ENCODE measurements at regions not wholly inside any gene's neighbourhood (a gene's known extent, or its start where the extent isn't known, plus 50 kb on each side); places are given as distances from the start of the nearest gene placed in this dataset.

DNA sequence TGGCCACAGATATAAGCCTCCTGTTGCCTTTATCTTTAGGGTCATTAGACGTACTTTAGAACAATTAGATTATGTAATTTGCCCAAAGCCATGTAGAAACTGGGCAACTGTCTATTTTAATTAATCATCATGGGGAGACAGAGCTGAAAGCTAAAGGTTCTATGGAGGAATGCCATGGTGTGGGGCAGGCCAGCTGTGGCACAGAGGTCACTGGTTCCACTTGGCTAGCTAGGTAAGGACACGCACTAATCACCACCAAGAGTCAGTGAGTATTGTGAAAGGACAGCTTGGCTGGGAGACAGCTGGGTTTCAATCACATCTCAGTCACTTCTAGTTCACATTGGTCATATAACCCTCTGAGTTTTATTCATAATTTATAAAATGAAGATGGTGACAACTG lies 81.7 kb downstream of the HMHB1 start:
- Histone ChIP-seq H3K4me3 (replicated peaks in 1 of 3; ENCODE audit: insufficient read depth in 1 of 3, low read depth in 2 of 3, low read length in 3 of 3) (no peak overlapping the region), H3K79me2 (ENCODE audit: insufficient read depth, low read length) (no peaks in the 10 kb centered on the region), H3K27ac (ENCODE audit: extremely low read length, insufficient read depth, low read length) (no peak overlapping the region), H3K36me3 (replicated peaks in 1 of 2; ENCODE audit: control insufficient read depth in 1 of 2, insufficient read depth in 2 of 2, low read length in 2 of 2) (no peaks in the 10 kb centered on the region), H3K9me3 (ENCODE audit: low read length) (no peaks in the 10 kb centered on the region), H3K9ac (ENCODE audit: insufficient read depth, low read depth, low read length) (no peak overlapping the region), H2AFZ (ENCODE audit: low read length) (no peak overlapping the region), H3K27me3 (ENCODE audit: control insufficient read depth in 1 of 2, insufficient read depth in 2 of 2, low read length in 2 of 2) (peaks cover 0 to 3% of the 10 kb centered on the region in 2 experiments; a peak in 1 of 5 replicates), H4K20me1 (ENCODE audit: insufficient read depth, low read length) (no peaks in the 10 kb centered on the region), H3K4me1 (ENCODE audit: insufficient read depth, low read length) (no peaks in the 10 kb centered on the region), H3K4me2 (ENCODE audit: low read depth, low read length) (no peak overlapping the region)
- BruUV-seq (replicated peaks), result no TSS peak
- no peak for TF ChIP-seq ZNF674 (CRISPR knock-in tag; IDR thresholded peaks at IDR 0.05; ENCODE audit: low read depth)
- no peak for TF ChIP-seq MIER3 (CRISPR knock-in tag; IDR thresholded peaks at IDR 0.05; ENCODE audit: borderline replicate concordance)
- no peak for TF ChIP-seq KLF15 (CRISPR knock-in tag; IDR thresholded peaks at IDR 0.05; ENCODE audit: borderline replicate concordance)
- no peak for TF ChIP-seq SALL2 (CRISPR knock-in tag; IDR thresholded peaks at IDR 0.05)
- no peak for TF ChIP-seq RARG (CRISPR knock-in tag; IDR thresholded peaks at IDR 0.05; ENCODE audit: low read depth)
- no peak for TF ChIP-seq MED13 (CRISPR knock-in tag; IDR thresholded peaks at IDR 0.05)
- TF ChIP-seq ZNF382 (CRISPR knock-in tag; IDR thresholded peaks at IDR 0.05; ENCODE audit: borderline replicate concordance), result no peak
- TF ChIP-seq NBN (conservative IDR thresholded peaks at IDR 0.05), result no peak
- TF ChIP-seq NCOA5 (CRISPR knock-in tag; IDR thresholded peaks at IDR 0.05), result no peak
- TF ChIP-seq NONO (IDR thresholded peaks at IDR 0.05), result no peak
- TF ChIP-seq NONO (CRISPR knock-in tag; conservative IDR thresholded peaks at IDR 0.05), result no peak
- no peak for TF ChIP-seq KLF12 (CRISPR knock-in tag; IDR thresholded peaks at IDR 0.05; ENCODE audit: borderline replicate concordance)
- TF ChIP-seq, protein P1, sequence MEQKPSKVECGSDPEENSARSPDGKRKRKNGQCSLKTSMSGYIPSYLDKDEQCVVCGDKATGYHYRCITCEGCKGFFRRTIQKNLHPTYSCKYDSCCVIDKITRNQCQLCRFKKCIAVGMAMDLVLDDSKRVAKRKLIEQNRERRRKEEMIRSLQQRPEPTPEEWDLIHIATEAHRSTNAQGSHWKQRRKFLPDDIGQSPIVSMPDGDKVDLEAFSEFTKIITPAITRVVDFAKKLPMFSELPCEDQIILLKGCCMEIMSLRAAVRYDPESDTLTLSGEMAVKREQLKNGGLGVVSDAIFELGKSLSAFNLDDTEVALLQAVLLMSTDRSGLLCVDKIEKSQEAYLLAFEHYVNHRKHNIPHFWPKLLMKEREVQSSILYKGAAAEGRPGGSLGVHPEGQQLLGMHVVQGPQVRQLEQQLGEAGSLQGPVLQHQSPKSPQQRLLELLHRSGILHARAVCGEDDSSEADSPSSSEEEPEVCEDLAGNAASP (CRISPR knock-in tag; IDR thresholded peaks at IDR 0.05; ENCODE audit: borderline replicate concordance), result no peak
- ChIA-PET POLR2A (no interaction called here), CTCF (ENCODE audit: low intra/inter-chr PET ratio, low total read pairs) (no interaction called here)
- intact Hi-C loops (cut with micrococcal nuclease; ENCODE audit: unreplicated experiment), result no loop called here
- FAIRE-seq (no peak), DNase-seq (ENCODE audit: low spot score) (no peak), ATAC-seq (no peak)
- in situ Hi-C loops (cut with HindIII; ENCODE audit: extremely low pct_ligation_motif_present, low pct_unique_long_range_greater_than_20kb), result no loop called here
- 0% methylated on average over 2 of the region's 2 CpGs for WGBS (ENCODE audit: low lambda C conversion rate)

All from HepG2 (cell line).